HG03103 (cell line): ENCODE measurements at regions not wholly inside any gene's neighbourhood (a gene's known extent, or its start where the extent isn't known, plus 50 kb on each side); places are given as distances from the start of the nearest gene placed in this dataset.

ENCODE experiments used
- ATAC-seq: cut with Tn5 transposase; IDR thresholded peaks from one replicate; pipeline ENCODE4 v1.9.1; 2021; ENCODE audit warnings: low read depth; ENCODE audit not compliant: unreplicated experiment

DNA sequence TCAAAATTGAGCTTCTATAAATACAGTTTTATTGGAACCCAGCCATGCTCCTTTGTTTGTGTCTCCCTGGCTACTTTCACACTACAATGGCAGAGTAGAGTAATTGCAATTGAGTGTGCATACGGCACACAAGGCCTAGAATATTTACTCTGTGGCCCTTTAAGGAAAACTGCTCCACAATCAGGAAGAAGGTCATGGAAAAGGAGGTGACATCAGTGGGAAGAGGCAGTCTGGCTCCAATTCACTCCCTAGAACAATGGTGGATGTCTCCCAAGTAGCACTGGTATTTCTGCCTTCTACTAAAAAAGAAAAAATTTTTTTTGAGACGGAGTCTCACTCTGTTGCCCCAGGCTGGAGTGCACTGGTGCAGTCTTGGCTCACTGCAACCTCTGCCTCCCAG lies 51.3 kb downstream of the KRTAP19-8 start:
- ATAC-seq = no peak

DNA sequence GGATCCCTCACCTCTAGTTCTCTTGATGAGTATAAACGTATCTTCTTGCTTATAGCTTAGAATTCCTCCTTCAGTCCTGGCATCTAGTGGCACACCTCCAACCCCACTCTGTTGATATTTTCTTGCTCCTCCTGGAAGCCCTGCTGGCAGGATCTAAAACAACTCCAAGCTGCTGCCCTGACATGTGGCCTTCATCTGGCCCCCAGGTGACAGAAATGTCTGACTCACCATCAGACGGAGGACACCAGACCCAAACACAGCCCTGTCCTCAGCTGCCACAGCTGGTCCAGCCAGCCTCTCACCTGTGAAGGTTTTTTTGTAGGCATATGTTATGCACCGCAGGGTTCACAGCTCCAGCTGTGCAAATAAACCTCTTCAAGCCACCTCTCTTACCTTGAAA lies 53.4 kb downstream of the KRTAP19-8 start:
- no peak for ATAC-seq

DNA sequence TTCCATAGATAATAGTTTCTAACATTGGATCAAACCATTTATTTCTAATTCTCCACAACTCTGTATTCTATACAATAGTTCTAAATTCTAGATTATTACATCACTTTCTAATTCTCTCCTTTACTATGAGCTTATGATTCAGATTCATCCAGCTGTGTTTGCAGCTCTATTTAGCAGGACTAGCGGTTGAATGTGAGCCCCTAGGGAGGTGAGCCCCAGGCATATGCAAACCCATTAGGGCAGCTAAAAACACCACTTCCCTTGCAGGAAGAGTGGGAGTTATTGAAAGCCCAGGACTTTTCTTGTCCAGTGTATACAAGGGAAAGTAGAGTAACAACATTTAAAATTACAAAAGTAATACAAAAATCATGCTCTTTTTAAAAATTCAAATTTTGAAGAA lies 56.9 kb downstream of the KRTAP19-8 start:
- peak; percentile 75 for ATAC-seq

DNA sequence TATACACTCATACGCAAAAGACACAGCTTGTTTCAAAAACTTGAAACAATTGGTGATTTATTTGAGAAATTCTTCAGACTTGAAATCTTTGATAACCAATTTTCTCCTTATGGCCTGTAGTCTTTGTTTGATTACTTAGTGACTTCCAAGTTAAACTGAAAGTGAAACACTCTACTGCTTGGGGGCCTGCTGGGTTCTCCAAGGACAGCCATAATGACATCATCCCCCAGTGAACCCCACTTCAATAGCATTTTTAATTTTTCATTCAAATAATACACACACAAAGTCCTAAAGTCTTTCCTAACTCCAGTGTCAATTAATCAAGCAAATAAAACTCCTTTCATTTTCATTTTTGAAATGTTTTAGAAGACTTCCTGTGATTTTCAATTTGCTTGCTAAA lies 59.2 kb downstream of the KRTAP19-8 start:
- no peak for ATAC-seq

DNA sequence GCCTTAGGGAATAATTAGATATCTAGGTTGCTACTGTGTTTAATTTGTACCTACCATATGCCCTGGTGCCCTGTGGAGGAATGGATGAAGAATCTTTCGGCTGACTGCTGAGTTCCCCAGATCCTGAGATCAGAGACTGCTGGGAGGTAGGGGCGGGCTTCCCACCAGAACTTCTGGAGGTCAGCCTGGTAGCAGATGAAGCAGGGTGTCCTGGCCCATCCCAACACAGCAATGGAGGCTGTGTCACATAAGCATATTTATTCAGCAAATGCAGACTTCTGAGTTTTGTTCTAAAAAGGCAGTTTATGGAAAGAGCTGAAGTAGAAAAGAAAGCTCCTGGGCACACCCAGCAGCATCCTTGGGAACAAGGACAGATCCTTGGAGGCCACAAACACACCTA lies 74.0 kb downstream of the KRTAP19-8 start:
- no peak for ATAC-seq

DNA sequence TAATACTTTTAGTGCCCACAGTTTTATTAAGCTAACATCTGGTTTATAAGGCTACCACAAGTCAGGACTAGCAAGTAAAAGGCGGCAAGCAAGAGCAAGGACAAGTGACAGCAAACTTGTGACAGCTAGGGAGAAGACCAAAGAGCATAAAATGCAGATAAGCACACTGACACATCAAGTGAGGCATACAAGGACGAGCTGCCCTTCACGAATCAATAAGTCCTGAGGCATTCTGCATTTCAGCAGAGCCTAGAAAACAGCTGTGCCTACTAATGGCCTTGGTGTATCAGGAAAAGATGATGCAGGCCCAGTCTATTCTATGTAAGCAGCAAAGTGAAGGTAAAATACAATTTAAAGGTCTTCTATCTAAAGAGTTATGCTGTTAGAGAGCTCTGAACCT lies 74.8 kb downstream of the KRTAP19-8 start:
- ATAC-seq = no peak

DNA sequence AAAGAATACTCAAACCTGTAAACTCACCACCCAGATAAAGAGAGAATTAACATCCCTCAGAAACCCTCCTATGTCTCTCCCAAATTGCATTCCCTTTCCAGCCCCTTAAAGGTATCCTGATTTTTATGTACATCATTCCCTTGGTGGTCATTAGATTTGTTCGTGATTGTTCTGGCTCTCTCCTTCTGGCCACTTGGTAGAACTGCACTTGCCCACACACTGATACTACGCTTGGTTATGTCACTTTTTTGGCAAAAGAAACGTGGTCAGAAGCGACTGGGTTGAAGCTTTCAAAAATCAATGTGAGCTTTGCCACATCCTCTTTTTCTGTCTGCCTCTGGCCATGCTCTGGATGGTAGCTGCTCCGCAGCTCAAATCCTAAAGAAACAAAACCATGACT lies 76.3 kb downstream of the KRTAP19-8 start:
- ATAC-seq = peak; percentile 82

DNA sequence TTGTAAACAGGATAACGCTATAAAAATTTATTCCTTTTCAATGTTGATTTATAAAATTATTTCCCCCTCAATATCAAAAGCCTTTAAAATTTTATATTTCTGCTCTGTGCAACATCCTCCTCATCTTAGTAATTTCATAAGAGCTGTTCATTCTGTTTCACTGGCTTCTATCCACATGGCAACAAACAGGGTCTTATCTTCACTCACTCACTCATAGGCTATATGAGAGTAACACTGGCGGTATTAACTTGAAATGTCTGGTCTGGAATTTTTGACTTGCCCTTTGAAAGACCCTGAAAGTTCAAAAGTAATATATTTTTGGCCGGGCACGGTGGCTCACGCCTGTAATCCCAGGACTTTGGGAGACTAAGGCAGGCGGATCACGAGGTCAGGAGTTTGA lies 77.4 kb upstream of the KRTAP11-1 start:
- no peak for ATAC-seq

DNA sequence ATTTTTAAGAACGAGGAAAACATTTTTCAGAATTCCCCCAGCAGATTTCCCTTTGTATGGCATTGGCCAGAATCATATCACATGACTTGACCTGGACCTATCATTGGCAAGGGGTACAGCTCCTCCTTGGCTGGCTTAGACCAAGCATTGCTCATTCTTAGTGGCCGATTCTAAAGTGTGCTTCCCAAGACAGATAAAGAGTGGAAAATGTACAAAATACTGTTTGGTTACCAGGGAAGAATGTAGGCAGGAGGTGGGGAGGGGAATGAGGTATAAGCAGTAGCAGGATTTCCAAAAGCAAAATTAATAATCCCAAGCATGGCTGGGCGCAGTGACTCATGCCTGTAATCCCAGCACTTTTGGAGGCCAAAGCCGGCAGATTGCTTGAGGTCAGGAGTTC lies 75.6 kb upstream of the KRTAP11-1 start:
- no peak for ATAC-seq

DNA sequence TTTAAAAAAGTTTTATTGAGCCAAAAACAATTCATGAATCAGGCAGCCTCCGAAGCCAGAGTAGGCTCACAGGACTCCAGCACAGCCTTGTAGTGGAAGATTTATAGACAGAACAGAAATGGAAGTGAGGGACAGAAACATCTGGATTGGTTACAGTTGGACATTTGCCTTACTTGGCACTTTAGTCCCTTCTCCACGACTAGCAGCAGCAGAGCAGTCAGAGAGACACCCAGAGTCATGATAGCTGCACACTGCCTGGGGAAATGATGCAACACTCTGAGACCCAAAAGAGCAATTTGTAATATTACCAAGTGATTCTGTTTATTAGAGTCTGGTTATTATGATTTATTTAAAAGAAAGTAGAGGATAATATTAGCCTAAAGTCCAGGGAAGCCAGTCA lies 72.2 kb upstream of the KRTAP11-1 start:
- ATAC-seq = no peak

DNA sequence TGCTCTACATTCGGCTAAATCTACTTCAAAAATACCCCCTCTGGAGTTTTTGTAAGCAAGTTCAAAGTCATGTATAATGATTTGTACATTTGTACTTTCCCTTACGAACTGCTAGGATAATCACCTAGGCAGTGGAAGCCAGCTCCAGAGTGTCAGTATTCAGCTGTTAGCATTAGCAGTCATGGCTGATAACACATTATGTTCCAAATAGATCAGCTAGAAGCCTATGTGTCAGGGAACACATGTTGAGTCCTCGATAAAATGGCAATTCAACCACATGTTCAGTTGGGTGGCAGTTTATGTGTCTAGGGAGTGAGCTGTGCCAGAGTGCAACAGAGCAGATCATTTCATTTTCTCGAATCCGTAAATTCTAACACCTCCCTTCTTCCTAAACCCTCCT lies 65.8 kb upstream of the KRTAP11-1 start:
- ATAC-seq = no peak

DNA sequence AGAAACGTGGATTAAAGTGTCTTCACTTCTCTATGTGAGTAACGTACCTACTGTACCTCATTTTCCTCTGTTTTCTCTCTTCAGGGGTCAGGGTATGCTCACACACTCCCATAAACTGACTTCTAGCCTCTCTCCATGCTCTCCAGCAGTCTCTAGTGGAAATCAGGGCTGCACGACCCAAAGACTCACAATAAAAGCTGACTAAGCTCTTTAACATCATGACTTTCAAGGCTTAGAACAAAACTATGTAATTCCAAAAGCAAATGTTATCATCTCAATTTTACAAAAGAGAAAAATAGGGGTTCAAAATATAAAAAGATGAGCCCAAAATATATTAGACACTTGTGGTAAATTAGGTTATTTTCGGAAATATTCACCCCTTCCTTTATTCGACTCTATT lies 62.5 kb upstream of the KRTAP11-1 start:
- ATAC-seq = no peak

DNA sequence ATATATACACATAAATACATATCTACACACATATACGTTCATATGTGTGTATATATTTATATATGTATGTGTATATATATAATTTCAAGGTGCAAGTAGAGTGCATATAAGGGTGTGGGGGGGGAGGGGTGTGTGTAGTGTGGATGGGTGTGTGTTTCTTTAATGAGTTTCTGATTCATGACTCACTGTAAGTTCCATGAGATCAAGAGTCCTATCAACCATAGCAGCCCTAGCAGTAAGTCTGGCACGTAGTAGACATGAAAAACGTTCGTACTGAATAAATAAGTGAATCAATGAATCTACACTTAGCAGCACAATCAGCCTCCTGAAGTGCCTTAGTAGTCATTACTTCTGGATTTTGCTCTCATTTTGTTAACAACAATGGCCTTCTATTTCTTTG lies 61.9 kb upstream of the KRTAP11-1 start:
- ATAC-seq = no peak

DNA sequence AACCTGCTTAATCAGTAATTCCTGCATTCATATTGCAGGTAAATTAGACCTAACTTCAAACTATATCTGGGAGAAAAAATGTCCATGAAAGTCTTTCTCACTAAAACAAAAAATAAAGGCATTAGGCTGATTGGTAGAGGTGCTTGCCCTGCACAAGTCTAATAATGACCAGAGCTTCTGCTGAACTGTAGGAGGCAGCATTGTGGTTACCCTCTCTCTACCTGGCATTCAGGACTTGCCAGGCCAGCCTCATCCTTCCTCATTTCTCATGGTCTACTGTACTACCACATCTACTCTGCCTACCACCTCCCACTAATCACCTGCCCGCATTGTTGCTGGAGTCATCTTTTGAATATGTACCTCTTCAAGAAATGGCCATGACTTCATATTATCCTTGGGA lies 60.8 kb upstream of the KRTAP11-1 start:
- no peak for ATAC-seq

DNA sequence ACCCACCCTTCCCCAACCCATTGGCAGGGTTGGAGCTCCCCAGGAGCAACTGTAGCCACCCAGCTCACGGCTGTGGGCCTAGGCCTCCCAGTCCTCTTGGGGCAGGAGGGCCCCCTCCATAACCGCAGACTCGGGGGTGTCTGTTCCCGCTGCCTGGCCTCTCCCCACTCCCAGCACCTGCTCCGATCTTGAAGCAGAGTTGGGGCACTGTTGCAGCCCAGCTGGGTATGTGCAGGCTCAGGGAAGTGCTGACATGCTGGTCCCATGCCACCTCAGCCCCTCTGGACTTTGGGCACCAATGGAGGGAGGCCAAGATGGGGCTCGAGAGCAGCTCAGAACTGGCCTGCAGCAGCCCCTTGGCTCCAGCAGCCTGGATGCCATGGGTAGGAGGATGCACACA lies 54.8 kb upstream of the KRTAP11-1 start:
- no peak for ATAC-seq

DNA sequence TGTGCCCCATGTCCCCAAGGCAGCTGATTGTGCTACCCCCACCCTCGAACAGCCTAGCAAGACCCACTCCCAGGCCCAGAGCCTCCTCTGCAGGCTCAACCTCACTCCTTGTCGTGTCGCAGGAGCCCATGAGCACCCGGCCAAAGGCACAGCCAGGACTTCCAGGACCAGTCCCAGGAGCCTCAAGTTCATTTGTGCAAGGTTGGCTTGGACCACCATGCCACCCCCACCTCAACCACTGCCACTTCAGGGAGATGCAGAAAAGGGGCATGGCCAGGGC lies 54.4 kb upstream of the KRTAP11-1 start:
- ATAC-seq = no peak

DNA sequence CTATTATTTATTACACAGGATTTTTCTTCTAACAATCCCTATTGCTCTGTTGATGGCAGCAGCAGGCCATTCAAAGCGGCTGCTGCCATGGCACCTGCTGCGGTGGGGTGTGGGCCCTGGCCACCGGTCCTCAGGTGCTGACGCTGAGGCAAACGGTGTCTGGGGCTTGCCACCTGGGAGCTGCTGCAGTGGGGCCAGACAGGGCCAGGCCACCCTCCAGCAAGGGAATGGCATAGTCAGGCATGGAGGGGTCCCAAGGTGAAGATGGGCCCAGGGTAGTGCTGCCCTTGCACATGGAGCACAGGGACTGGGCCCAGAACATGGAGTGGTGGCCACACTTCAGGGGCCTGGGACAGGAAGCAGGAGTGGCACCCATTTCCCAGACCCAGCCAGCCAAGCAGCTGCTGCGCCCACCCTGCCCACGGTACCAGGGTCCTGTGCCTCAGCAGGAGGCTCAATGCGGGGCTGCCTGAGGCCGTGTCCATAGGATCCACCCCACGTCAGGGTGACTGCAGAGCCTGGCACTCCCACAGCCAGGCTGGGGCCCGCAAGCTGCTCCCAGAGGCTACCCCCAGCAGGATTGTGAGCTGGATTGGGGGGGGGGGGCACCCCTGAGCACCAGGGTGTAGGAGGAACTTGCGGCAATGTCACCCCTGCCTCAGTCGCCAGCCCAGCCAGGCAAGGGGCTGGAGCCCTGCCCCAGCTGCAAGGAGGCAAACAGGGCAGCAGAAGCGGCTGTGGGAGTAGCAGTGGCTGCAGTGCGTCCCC lies 53.9 kb upstream of the KRTAP11-1 start:
- no peak for ATAC-seq

DNA sequence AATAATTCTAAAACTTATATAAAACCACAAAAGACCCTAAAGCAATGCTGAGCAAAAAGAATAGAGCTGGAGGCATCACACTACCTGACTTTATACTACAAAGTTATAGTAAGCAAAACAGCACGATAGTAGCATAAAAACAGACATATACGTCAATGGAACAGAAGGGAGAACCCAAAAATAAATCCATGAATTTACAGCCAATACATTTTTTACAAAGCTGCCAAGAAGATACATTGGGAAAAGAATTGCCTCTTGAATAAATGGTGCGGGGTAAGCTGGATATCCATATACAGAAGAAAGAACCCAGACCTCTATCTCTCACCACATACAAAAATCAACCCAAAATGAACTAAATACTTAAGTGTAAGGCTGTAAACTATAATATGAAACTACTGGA lies 51.3 kb upstream of the KRTAP11-1 start:
- no peak for ATAC-seq
